IgD-negative memory B cell (primary cell): ENCODE measurements at regions not wholly inside any gene's neighbourhood (a gene's known extent, or its start where the extent isn't known, plus 50 kb on each side); places are given as distances from the start of the nearest gene placed in this dataset.
A peak's percentile ranks its signal among the peaks of the same experiment; 100 is the strongest.

Source experiments
- H3K27ac Mint-ChIP-seq, 3 donors: one replicate each; pipeline ENCODE4 v1.8.0; 2020 to 2022; ENCODE audit warnings: mild to moderate bottlenecking in 3 of 3, mixed read lengths in 3 of 3, moderate library complexity in 1 of 3
- H3K27me3 Mint-ChIP-seq: one replicate; pipeline ENCODE4 v1.8.0; 2021; ENCODE audit warnings: mixed read lengths
- H3K36me3 Mint-ChIP-seq: one replicate; pipeline ENCODE4 v1.8.0; 2020; ENCODE audit warnings: mild to moderate bottlenecking, mixed read lengths
- H3K4me1 Mint-ChIP-seq, 3 donors: one replicate each; pipeline ENCODE4 v1.8.0; 2020 to 2022; ENCODE audit warnings: mixed read lengths in 3 of 3, mild to moderate bottlenecking in 1 of 3
- H3K4me3 Mint-ChIP-seq, 4 donors: one replicate each; pipeline ENCODE4 v1.8.0; 2020 to 2022; ENCODE audit warnings: mild to moderate bottlenecking in 4 of 4, mixed read lengths in 4 of 4, moderate library complexity in 3 of 4
- H3K9me3 Mint-ChIP-seq, 3 donors: one replicate each; pipeline ENCODE4 v1.8.0; 2020 to 2021; ENCODE audit warnings: mixed read lengths in 3 of 3, mild to moderate bottlenecking in 1 of 3

DNA sequence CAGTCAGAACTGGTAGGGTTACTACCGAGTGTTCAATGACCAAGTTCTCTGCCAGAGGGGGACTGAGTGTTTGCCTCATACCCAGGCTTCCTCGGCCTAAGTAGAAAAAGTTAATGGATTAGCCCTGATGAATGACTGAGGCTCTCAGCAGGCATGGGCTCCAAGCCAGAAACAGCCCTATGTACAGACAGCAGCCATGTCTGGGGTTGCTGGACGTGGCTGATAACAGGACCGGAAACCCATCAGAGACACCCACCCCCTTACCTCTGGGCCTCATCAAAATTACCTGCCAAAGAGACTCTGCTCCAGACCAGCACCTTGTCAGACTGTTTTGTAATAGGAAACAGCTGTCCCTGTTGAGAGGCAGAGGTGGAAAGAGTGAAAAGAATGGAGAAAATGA, 351.4 kb downstream of the ETS1 start:
- peaks cover 0 to 4% (median 0%) of the 10 kb centered on the region in 3 donors for H3K9me3 Mint-ChIP-seq

DNA sequence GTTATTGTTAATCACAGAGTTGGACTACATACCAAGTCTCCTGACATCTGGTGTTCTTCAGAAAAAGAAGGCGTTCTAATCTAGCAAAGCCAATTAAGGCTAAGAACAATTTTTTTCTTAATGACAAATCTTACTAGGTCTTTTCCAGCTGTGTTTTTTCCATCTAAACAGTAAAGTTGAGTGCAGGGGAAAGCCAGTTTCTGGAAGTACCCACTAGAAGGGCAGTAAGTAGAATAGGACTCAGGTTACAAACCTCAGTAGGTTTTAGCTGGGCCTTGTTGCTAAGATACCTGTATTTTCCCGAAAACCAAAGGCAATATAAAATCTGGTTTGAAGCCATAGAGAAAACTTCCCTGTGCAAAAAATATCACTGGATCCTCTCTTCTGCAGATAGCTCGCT, 351.9 kb downstream of the ETS1 start:
- H3K4me3 Mint-ChIP-seq, result no peak overlapping the region
- H3K27me3 Mint-ChIP-seq, result no peaks in the 10 kb centered on the region
- peaks cover 9 to 16% (median 14%) of the 10 kb centered on the region in 3 donors for H3K4me1 Mint-ChIP-seq
- H3K27ac Mint-ChIP-seq, result no peak overlapping the region
- H3K36me3 Mint-ChIP-seq, result peaks cover 4% of the 10 kb centered on the region
- H3K9me3 Mint-ChIP-seq, result peaks cover 0 to 4% (median 0%) of the 10 kb centered on the region in 3 donors

More for the DNA sequence above, 351.4 kb downstream of the ETS1 start:
- Mint-ChIP-seq H3K36me3 (peaks cover 4% of the 10 kb centered on the region), H3K27ac (no peak overlapping the region), H3K4me3 (peak overlapping the region in 1 of 4 donors; percentile 51), H3K27me3 (no peaks in the 10 kb centered on the region), H3K4me1 (peaks cover 9 to 16% (median 14%) of the 10 kb centered on the region in 3 donors)

DNA sequence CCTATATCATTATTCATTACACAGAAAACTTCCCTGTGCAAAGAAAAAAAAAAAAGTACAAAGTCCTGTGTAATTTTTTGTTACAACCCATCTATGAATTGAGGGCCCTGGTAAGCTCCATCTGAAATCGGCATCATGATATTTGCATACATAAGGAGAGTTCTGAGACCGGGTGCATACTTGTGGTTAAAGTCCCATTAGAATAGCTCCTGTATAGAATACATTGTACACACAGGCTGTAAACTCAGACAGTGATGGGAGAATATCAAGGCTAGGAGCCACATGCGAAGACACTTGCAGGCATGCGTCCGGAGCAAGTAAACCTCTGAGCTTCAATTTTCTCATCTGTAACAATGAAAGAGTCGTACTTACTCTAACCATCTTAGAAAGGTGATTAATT, 353.2 kb downstream of the ETS1 start:
- H3K4me3 Mint-ChIP-seq, result no peak overlapping the region
- H3K4me1 Mint-ChIP-seq, result peaks cover 10 to 17% (median 13%) of the 10 kb centered on the region in 3 donors
- no peak overlapping the region for H3K27ac Mint-ChIP-seq
- H3K27me3 Mint-ChIP-seq, result no peaks in the 10 kb centered on the region
- H3K9me3 Mint-ChIP-seq, result peaks cover 0 to 4% (median 0%) of the 10 kb centered on the region in 3 donors
- H3K36me3 Mint-ChIP-seq, result peaks cover 4% of the 10 kb centered on the region

DNA sequence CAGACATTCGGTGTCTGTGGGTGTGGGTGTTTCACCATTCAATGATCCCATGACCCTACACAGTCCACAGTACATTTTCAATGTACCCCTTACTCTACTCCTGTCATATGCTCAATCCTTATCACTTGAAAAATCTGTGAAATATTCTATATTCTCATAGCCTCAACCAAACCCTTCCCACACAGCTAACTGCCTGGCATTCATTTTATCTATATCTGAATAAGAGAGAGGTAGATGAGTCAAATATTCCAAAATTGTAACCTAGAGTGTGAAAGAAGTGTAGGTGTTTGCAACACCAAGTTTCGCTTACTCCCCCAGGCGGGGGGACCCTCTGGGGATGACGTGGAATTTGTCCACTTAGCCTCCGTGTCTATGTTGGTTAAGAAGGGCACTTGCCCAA, 354.8 kb downstream of the ETS1 start:
- peaks cover 0 to 4% (median 0%) of the 10 kb centered on the region in 3 donors for H3K9me3 Mint-ChIP-seq
- no peak overlapping the region for H3K4me3 Mint-ChIP-seq
- H3K27ac Mint-ChIP-seq, result no peak overlapping the region
- H3K36me3 Mint-ChIP-seq, result peaks cover 4% of the 10 kb centered on the region
- peaks cover 2 to 16% (median 4%) of the 10 kb centered on the region in 3 donors for H3K4me1 Mint-ChIP-seq
- no peaks in the 10 kb centered on the region for H3K27me3 Mint-ChIP-seq

DNA sequence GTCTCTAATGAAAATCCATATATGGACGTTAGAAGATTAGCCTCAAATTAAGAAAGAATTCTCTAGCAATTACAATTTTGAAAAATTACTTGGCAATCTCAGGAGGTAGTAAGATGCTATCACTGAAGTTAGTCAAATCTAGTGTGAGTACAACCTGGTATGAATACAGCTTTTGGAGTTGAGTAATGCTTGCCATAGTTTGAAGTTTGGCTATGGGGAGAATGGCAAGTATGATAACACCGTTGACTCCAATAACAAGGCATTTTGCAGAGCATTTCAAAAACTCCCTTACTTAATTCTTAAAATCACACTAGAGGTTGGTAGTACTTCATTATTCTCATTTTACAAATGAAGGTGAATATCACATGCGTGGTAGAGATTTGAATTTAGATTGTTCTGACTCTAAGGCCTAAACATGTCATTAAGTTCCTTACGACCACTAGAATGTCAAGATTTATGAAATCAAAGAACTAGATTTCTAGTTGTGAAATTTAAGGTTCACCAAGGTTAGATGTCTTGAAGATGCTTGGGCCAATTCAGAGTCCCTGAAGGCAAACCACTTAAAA, 355.4 kb downstream of the ETS1 start:
- Mint-ChIP-seq H3K4me3 (no peak overlapping the region), H3K36me3 (peaks cover 4% of the 10 kb centered on the region), H3K27ac (no peak overlapping the region), H3K4me1 (peaks cover 2 to 16% (median 4%) of the 10 kb centered on the region in 3 donors), H3K27me3 (no peaks in the 10 kb centered on the region), H3K9me3 (peaks cover 0 to 4% (median 0%) of the 10 kb centered on the region in 3 donors)

DNA sequence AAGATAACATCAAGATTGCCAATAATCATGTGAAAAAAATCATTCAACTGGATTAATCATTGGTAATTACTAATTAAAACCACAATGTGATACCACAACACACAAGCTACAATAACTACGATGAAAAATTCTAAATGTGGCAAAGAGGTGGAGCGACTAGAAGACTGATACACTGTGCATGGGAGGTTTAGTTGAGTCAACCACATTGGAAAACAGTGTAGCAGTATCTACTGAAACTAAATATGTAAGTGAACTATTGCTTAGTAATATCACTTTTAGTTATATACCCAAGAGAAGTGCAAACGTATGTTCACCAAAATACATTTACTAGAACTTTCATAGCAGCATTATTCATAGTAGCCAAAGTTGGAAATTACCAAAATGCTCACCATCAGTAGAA, 359.9 kb downstream of the ETS1 start:
- H3K36me3 Mint-ChIP-seq, result no peaks in the 10 kb centered on the region
- H3K4me3 Mint-ChIP-seq, result no peak overlapping the region
- no peak overlapping the region for H3K27ac Mint-ChIP-seq
- no peaks in the 10 kb centered on the region for H3K27me3 Mint-ChIP-seq
- H3K9me3 Mint-ChIP-seq, result peaks cover 0 to 4% (median 0%) of the 10 kb centered on the region in 3 donors
- H3K4me1 Mint-ChIP-seq, result peaks cover 7 to 20% (median 12%) of the 10 kb centered on the region in 3 donors

DNA sequence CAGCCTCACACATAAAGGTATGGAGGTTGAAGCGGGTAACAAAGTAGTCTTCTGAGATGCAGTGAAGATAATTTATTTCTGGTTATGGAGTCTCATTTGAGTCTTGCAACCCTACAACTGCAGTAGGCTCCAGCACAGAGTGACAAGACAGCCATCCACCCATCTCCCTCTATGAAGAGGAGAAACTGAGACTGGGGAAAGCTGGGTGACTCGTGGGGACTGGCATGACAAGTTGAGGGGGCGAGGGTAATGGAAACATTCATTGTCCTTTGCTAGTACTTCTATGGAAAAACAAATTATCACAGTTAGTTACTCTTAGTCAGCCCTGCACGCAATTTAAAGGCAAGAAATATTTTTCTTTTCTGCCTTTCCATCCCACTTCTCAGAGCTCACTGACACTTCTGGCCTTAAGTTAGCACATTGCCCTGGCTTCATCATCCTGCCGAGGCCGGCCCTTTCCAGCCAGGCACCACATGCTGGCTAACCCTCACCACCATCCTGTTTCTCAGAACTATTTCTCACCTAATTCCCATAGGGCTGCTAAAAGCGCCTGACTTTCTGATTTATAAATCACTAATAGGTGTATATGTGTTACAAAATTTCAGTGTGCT, 361.1 kb downstream of the ETS1 start:
- H3K36me3 Mint-ChIP-seq, result no peaks in the 10 kb centered on the region
- peak overlapping the region in 1 of 3 donors; percentile 14 for H3K27ac Mint-ChIP-seq
- H3K4me3 Mint-ChIP-seq, result no peak overlapping the region
- peaks cover 7 to 20% (median 12%) of the 10 kb centered on the region in 3 donors for H3K4me1 Mint-ChIP-seq
- no peaks in the 10 kb centered on the region for H3K9me3 Mint-ChIP-seq
- H3K27me3 Mint-ChIP-seq, result no peaks in the 10 kb centered on the region

DNA sequence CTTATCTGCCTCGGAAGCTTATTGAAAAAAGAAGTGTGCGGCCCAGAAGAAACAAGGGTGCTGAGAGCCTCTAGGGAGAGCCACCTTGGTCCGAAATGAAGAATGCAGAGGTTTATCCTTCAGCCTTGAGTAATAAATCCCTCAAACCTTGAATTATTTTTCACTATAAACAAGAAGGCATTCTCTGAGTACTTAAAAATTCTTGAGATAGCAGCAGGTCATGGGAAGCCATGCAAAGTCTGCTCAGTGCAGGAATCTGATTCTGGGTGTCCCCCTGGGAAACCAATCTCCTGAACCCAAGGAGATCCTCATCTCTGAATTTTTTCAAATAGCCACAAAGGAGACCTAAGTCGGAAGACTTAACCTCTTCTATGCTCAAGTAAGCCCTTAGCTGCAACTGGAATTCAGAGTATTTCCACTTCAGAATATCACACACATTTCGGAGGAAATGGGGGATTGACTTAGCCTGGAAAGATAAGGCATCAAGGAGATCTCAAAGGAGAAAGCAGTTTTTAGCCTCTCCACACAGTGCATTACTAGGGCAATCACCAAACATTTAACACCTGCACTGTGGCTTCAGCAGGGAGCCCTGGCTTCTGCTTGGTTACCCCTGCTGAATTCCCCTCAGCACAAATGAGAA, 365.0 kb downstream of the ETS1 start:
- no peak overlapping the region for H3K27ac Mint-ChIP-seq
- H3K9me3 Mint-ChIP-seq, result no peaks in the 10 kb centered on the region
- no peaks in the 10 kb centered on the region for H3K27me3 Mint-ChIP-seq
- H3K4me1 Mint-ChIP-seq, result peaks cover 5 to 8% (median 8%) of the 10 kb centered on the region in 3 donors
- peak overlapping the region in 1 of 4 donors; percentile 14 for H3K4me3 Mint-ChIP-seq
- no peaks in the 10 kb centered on the region for H3K36me3 Mint-ChIP-seq

DNA sequence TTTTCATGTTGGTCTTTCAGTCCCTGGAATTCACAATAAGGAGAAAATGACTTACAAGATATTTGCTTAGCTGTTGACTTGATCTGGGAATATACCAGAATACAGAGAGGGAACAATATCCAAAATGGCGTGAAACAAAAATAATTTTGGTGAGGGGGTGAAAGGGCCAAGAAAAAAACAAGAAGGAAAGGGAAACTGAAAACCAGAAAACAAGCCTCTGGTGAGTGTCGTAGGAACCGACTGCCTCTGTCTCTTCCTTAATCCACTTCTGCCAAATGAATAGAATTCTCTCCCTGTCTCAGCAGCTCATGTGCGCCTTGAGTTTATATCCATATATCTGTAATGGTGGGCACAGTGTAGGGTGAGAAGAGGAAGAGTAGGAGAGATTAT, 367.6 kb downstream of the ETS1 start:
- Mint-ChIP-seq H3K4me1 (peaks cover 5 to 8% (median 7%) of the 10 kb centered on the region in 3 donors), H3K27me3 (no peaks in the 10 kb centered on the region), H3K9me3 (no peaks in the 10 kb centered on the region), H3K36me3 (peaks cover 2% of the 10 kb centered on the region), H3K4me3 (no peak overlapping the region), H3K27ac (no peak overlapping the region)

DNA sequence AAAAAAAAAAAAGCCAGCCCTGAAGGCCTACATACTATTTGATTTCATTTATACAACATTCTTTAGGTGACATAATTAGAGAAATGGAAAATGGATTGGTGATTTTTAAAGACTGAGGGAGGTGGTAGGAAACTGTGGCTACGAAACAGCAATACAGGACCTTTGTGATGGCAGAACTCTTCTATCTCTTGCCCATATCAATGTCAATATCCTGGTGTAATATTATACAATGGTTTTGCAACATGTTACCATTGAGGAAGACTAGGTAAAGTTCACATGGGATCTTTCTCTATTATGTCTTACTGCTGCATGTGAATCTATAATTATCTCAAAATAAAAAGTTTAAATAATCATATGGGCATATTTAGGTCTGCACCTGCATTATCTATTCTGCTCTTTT, 371.2 kb downstream of the ETS1 start:
- no peak overlapping the region for H3K4me3 Mint-ChIP-seq
- H3K36me3 Mint-ChIP-seq, result peaks cover 2% of the 10 kb centered on the region
- H3K9me3 Mint-ChIP-seq, result peaks cover 0 to 4% (median 2%) of the 10 kb centered on the region in 3 donors
- H3K4me1 Mint-ChIP-seq, result no peaks in the 10 kb centered on the region
- no peaks in the 10 kb centered on the region for H3K27me3 Mint-ChIP-seq
- no peak overlapping the region for H3K27ac Mint-ChIP-seq

DNA sequence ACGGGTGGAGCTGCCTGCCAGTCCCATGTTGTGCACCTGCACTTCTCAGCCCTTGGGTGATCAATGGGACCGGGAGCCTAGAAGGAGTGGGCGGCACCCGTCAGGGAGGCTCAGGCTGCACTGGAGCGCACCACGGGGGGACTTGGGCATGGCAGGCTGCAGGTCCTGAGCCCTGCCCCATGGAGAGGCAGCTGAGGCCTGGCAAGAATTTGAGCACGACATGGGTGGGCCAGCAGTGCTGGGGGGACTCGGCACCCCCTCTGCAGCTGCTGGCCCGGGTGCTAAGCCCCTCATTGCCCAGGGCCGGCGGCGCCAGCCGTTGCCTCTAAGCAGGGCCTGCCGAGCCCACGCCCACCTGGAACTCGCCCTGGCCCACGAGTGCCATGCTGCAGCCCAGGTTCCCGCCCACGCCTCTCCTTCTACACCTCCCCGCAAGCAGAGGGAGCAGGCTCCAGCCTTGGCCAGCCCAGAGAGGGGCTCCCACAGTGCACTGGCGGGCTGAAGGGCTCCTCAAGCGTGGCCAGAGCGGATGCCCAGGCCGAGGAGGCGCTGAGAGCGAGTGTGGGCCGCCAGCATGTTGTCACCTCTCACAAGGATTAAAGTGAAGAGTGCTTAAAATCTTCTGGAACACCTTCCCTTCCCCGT, 372.0 kb downstream of the ETS1 start:
- Mint-ChIP-seq H3K36me3 (peaks cover 2% of the 10 kb centered on the region), H3K27ac (no peak overlapping the region), H3K27me3 (no peaks in the 10 kb centered on the region), H3K9me3 (peaks cover 0 to 4% (median 2%) of the 10 kb centered on the region in 3 donors), H3K4me1 (no peaks in the 10 kb centered on the region), H3K4me3 (no peak overlapping the region)

DNA sequence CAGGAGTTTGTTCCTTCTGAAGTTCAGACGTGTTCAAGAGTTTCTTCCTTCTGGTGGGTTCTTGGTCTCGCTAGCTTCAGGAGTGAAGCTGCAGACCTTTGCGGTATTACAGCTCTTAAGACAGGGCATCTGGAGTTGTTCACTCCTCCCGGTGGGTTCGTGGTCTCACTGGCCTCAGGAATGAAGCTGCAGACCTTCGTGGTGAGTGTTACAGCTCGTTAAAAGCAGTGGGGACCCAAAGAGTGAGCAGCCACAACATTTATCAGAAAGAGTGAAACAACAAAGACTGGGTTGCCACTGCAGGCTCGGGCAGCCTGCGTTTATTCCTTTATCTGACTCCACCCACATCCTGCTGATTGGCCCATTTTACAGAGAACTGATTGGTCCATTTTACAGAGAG, 373.1 kb downstream of the ETS1 start:
- H3K4me3 Mint-ChIP-seq, result no peak overlapping the region
- H3K9me3 Mint-ChIP-seq, result peaks cover 0 to 4% (median 2%) of the 10 kb centered on the region in 3 donors
- no peaks in the 10 kb centered on the region for H3K4me1 Mint-ChIP-seq
- H3K27me3 Mint-ChIP-seq, result no peaks in the 10 kb centered on the region
- no peak overlapping the region for H3K27ac Mint-ChIP-seq
- peaks cover 2% of the 10 kb centered on the region for H3K36me3 Mint-ChIP-seq

DNA sequence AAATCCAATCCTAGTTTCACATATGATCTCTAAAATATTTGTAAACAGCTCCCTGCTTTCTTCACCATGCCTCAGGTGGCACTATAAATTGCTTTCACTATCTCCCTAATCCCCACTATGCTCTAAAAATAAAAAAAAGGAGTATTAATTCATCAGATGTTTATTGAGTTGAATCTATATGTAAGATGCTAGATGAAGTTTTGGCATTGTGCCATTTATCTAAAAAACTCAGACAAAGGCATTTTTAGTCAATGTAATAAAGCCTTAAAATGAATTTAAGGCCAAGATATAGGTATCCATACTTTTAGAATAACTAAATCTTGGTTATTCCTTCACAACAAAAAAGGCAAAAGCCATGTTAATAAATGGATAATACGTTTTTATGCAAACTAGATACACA, 373.9 kb downstream of the ETS1 start:
- Mint-ChIP-seq H3K9me3 (peaks cover 0 to 4% (median 2%) of the 10 kb centered on the region in 3 donors), H3K27me3 (no peaks in the 10 kb centered on the region), H3K27ac (no peak overlapping the region), H3K4me3 (no peak overlapping the region), H3K4me1 (no peaks in the 10 kb centered on the region), H3K36me3 (peaks cover 2% of the 10 kb centered on the region)

DNA sequence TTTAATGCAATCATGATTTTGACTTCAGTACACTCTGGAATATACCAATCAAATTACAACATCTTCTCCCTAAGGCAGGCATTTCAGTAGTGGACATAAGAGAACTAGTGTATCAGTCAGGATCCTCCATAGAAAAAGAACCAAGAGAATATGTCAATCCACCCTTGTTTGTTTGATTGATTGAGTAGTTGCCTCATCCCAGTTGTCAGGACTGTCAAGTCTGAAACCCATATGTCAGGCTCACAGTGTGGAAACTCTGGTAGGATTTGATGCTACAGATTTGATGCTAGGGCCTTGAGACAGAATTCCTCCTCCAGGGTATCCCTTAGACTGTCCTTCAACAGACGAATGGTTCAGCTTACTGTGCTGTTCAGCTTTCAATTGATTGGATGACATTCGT, 375.0 kb downstream of the ETS1 start:
- Mint-ChIP-seq H3K27ac (no peak overlapping the region), H3K9me3 (peaks cover 0 to 4% (median 2%) of the 10 kb centered on the region in 3 donors), H3K4me1 (peaks cover 0 to 2% (median 0%) of the 10 kb centered on the region in 3 donors), H3K27me3 (no peaks in the 10 kb centered on the region), H3K4me3 (no peak overlapping the region), H3K36me3 (peaks cover 2% of the 10 kb centered on the region)
